ENCODE measurements at regions not wholly inside any gene's neighbourhood (a gene's known extent, or its start where the extent isn't known, plus 50 kb on each side); places are given as distances from the start of the nearest gene placed in this dataset.

GRCh38 chr3:94206291-94206690 is 143.4 kb downstream of the NSUN3 start:
- Histone ChIP-seq H3K36me3 (ENCODE audit: control insufficient read depth, insufficient read depth, low read length) (no peaks in the 10 kb centered on the region), H3K4me3 (no peak overlapping the region), H3K27ac (ENCODE audit: extremely low read depth, low read depth, low read length) (no peak overlapping the region), H3K27me3 (ENCODE audit: control insufficient read depth in 2 of 2, insufficient read depth in 2 of 2, low read length in 2 of 2) (no peaks in the 10 kb centered on the region), H3K9me1 (ENCODE audit: control insufficient read depth, insufficient read depth, low read length) (no peaks in the 10 kb centered on the region), H3K9ac (ENCODE audit: insufficient read depth in 1 of 2, low read depth in 2 of 2, low read length in 2 of 2) (no peak overlapping the region), H4K20me1 (replicated peaks; ENCODE audit: control insufficient read depth, insufficient read depth, low read length) (no peaks in the 10 kb centered on the region), H3K79me2 (ENCODE audit: control insufficient read depth, insufficient read depth, low read length) (no peaks in the 10 kb centered on the region), H3K9me3 (replicated peaks; ENCODE audit: control insufficient read depth, insufficient read depth, low read depth, low read length) (no peaks in the 10 kb centered on the region), H2AFZ (ENCODE audit: low read depth, low read length) (no peak overlapping the region), H3K4me1 (replicated peaks in 1 of 2; ENCODE audit: control insufficient read depth in 2 of 2, insufficient read depth in 2 of 2, low read length in 2 of 2) (no peaks in the 10 kb centered on the region), H3K4me2 (ENCODE audit: insufficient read depth, low read length) (no peak overlapping the region)
- ChIA-PET CTCF (ENCODE audit: low intra/inter-chr PET ratio) (no interaction called here), POLR2A (no interaction called here)
- BruUV-seq (replicated peaks), result no TSS peak
- FAIRE-seq, result no peak
- WGBS (ENCODE audit: insufficient coverage, low coverage, missing lambda C conversion rate), result 0% methylated on average over 2 of the region's 2 CpGs
- intact Hi-C loops (cut with micrococcal nuclease), result no loop called here
- ATAC-seq, result no peak
- in situ Hi-C loops (cut with MboI), result no loop called here
- TF ChIP-seq ILF3 (IDR thresholded peaks at IDR 0.05; ENCODE audit: borderline replicate concordance) (no peak), OTX1 (CRISPR knock-in tag; IDR thresholded peaks at IDR 0.05) (no peak), PYGO2 (tag; IDR thresholded peaks at IDR 0.05) (no peak), IRF2 (CRISPR knock-in tag; IDR thresholded peaks at IDR 0.05) (no peak), ZNF354B (CRISPR knock-in tag; IDR thresholded peaks at IDR 0.05) (no peak), BACH1 (tag; IDR thresholded peaks at IDR 0.05) (no peak), EWSR1 (IDR thresholded peaks at IDR 0.05; ENCODE audit: borderline replicate concordance, low read depth, partially characterized antibody) (no peak)
- DNase-seq (ENCODE audit: extremely low read depth in 1 of 4, low spot score in 3 of 4), result no peak

GRCh38 chr3:94210256-94210655 is 147.4 kb downstream of the NSUN3 start:
- no peaks in the 10 kb centered on the region for H3K36me3 ChIP-seq (ENCODE audit: control insufficient read depth, insufficient read depth, low read length)
- H3K9me3 ChIP-seq (replicated peaks; ENCODE audit: control insufficient read depth, insufficient read depth, low read depth, low read length), result no peaks in the 10 kb centered on the region
- 10% methylated on average over 1 of the region's 1 CpG for WGBS (ENCODE audit: insufficient coverage, low coverage, missing lambda C conversion rate)
- CTCF ChIA-PET (ENCODE audit: low intra/inter-chr PET ratio), result no interaction called here
- H3K9ac ChIP-seq (ENCODE audit: insufficient read depth in 1 of 2, low read depth in 2 of 2, low read length in 2 of 2), result no peak overlapping the region
- POLR2A ChIA-PET, result no interaction called here
- FAIRE-seq (no peak), ATAC-seq (no peak), DNase-seq (ENCODE audit: extremely low read depth in 1 of 4, low spot score in 3 of 4) (no peak)
- H3K27ac ChIP-seq (ENCODE audit: extremely low read depth, low read depth, low read length), result no peak overlapping the region
- H3K4me2 ChIP-seq (ENCODE audit: insufficient read depth, low read length), result no peak overlapping the region
- no peak overlapping the region for H2AFZ ChIP-seq (ENCODE audit: low read depth, low read length)
- BruUV-seq (replicated peaks), result no TSS peak
- no peak overlapping the region for H3K4me3 ChIP-seq
- H3K79me2 ChIP-seq (ENCODE audit: control insufficient read depth, insufficient read depth, low read length), result no peaks in the 10 kb centered on the region
- no peaks in the 10 kb centered on the region for H3K9me1 ChIP-seq (ENCODE audit: control insufficient read depth, insufficient read depth, low read length)
- in situ Hi-C loops (cut with MboI), result no loop called here
- H3K27me3 ChIP-seq (ENCODE audit: control insufficient read depth in 2 of 2, insufficient read depth in 2 of 2, low read length in 2 of 2), result no peaks in the 10 kb centered on the region
- no peaks in the 10 kb centered on the region for H3K4me1 ChIP-seq (replicated peaks in 1 of 2; ENCODE audit: control insufficient read depth in 2 of 2, insufficient read depth in 2 of 2, low read length in 2 of 2)
- no peak for TF ChIP-seq MAFF (IDR thresholded peaks at IDR 0.05; ENCODE audit: low read length)
- no peak for TF ChIP-seq POLR2AphosphoS5 (IDR thresholded peaks at IDR 0.05; ENCODE audit: control insufficient read depth, insufficient read depth, low read depth, low read length)
- no peak for TF ChIP-seq VEZF1 (CRISPR knock-in tag; IDR thresholded peaks at IDR 0.05)
- TF ChIP-seq TGIF2 (CRISPR knock-in tag; IDR thresholded peaks at IDR 0.05), result no peak
- no peak for TF ChIP-seq SNIP1 (IDR thresholded peaks at IDR 0.05; ENCODE audit: low read depth)
- TF ChIP-seq ZNF436 (CRISPR knock-in tag; IDR thresholded peaks at IDR 0.05), result no peak
- no peak for TF ChIP-seq SMARCC2 (IDR thresholded peaks at IDR 0.05; ENCODE audit: low read depth)
- no peak for TF ChIP-seq FOXA1 (IDR thresholded peaks at IDR 0.05; ENCODE audit: borderline replicate concordance)
- no peak for TF ChIP-seq CBFB (CRISPR knock-in tag; IDR thresholded peaks at IDR 0.05)
- no peak for TF ChIP-seq ZNF717 (CRISPR knock-in tag; IDR thresholded peaks at IDR 0.05)
- TF ChIP-seq SLC30A9 (CRISPR knock-in tag; IDR thresholded peaks at IDR 0.05), result no peak
- TF ChIP-seq U2AF1 (optimal IDR thresholded peaks at IDR 0.05; ENCODE audit: low read depth, low read length), result no peak
- no peak for TF ChIP-seq SRSF7 (optimal IDR thresholded peaks at IDR 0.05; ENCODE audit: low read depth, low read length)
- intact Hi-C loops (cut with micrococcal nuclease), result no loop called here
- no peaks in the 10 kb centered on the region for H4K20me1 ChIP-seq (replicated peaks; ENCODE audit: control insufficient read depth, insufficient read depth, low read length)

All from K562 (cell line).